PC-9 (cell line): ENCODE measurements at regions not wholly inside any gene's neighbourhood (a gene's known extent, or its start where the extent isn't known, plus 50 kb on each side); places are given as distances from the start of the nearest gene placed in this dataset.

ENCODE experiments used
- BruUV-seq: library from RNA; stranded (reverse); fragments of 400-500 nt; replicated peaks from 2 replicates; lab custom pipeline; 2021; lab: Mats Ljungman, UMichigan
- CTCF ChIA-PET: fragments of 300-600 bp; sonication (Branson Sonifier 250); formaldehyde crosslinking; loops from one replicate; lab custom pipeline; 2022; ENCODE audit warnings: antibody characterized with exemption; lab: Charles Lee
- POLR2A ChIA-PET: fragments of 300-600 bp; sonication (Branson Sonifier 250); formaldehyde crosslinking; loops from one replicate; lab custom pipeline; 2022; ENCODE audit warnings: antibody characterized with exemption; ENCODE audit not compliant: unreplicated experiment; lab: Charles Lee
- DNase-seq, 2 experiments: peaks; one replicate each; pipeline versions ENCODE4 v3.0.0 to v3.0.0-alpha.2; 2015 to 2022; ENCODE audit warnings: mixed read lengths in 1 of 2
- H2AFZ ChIP-seq: fragments of 200-600 bp; sonication (generic); 2 replicates; pipeline ENCODE4 v1.8.1; 2017; ENCODE audit warnings: antibody characterized with exemption
- H3F3A ChIP-seq: fragments of 200-600 bp; sonication (generic); 2 replicates; pipeline ENCODE4 v1.8.1; 2017; ENCODE audit warnings: antibody characterized with exemption, mild to moderate bottlenecking, low read depth; ENCODE audit not compliant: insufficient read depth
- H3K27ac ChIP-seq: fragments of 200-600 bp; sonication (generic); 2 replicates; pipeline ENCODE4 v1.6.1; 2016; ENCODE audit warnings: mixed run types
- H3K27me3 ChIP-seq: fragments of 200-600 bp; sonication (generic); 2 replicates; pipeline ENCODE4 v1.6.1; 2016; ENCODE audit warnings: low read depth, mixed run types; ENCODE audit not compliant: insufficient read depth
- H3K36me3 ChIP-seq: fragments of 200-600 bp; sonication (generic); 2 replicates; pipeline ENCODE4 v1.6.1; 2016; ENCODE audit warnings: low read depth, mixed run types
- H3K4me1 ChIP-seq: fragments of 200-600 bp; sonication (generic); replicated peaks from 2 replicates; pipeline ENCODE4 v1.6.1; 2016; ENCODE audit warnings: mixed run types; ENCODE audit not compliant: insufficient read depth
- H3K4me2 ChIP-seq: fragments of 200-600 bp; sonication (generic); 2 replicates; pipeline ENCODE4 v1.6.1; 2017; ENCODE audit warnings: mixed run types
- H3K4me3 ChIP-seq: fragments of 200-600 bp; sonication (generic); 2 replicates; pipeline ENCODE4 v1.6.1; 2016; ENCODE audit warnings: mixed run types
- H3K79me2 ChIP-seq: fragments of 200-600 bp; sonication (generic); 2 replicates; pipeline ENCODE4 v1.6.1; 2017; ENCODE audit warnings: low read depth, mixed run types
- H3K9me2 ChIP-seq: fragments of 200-600 bp; sonication (generic); 2 replicates; pipeline ENCODE4 v1.8.1; 2017; ENCODE audit warnings: mild to moderate bottlenecking; ENCODE audit not compliant: insufficient read depth
- H3K9me3 ChIP-seq: fragments of 200-600 bp; sonication (generic); 2 replicates; pipeline ENCODE4 v1.8.1; 2016; ENCODE audit warnings: low read depth; ENCODE audit not compliant: insufficient read depth
- H4K20me1 ChIP-seq: fragments of 200-600 bp; sonication (generic); 2 replicates; pipeline ENCODE4 v1.8.1; 2017; ENCODE audit not compliant: insufficient read depth
- CTCF ChIP-seq: fragments of 200-600 bp; sonication (generic); conservative IDR thresholded peaks from 2 replicates; pipeline ENCODE4 v1.6.1; 2017; ENCODE audit warnings: mixed run types, antibody characterized with exemption, mild to moderate bottlenecking, moderate library complexity
- EZH2 ChIP-seq: fragments of 200-600 bp; sonication (generic); IDR thresholded peaks from 2 replicates; pipeline ENCODE4 v1.8.0; 2017; ENCODE audit warnings: antibody characterized with exemption, low read depth
- intact Hi-C: fragments of 100-400 bp; cut with micrococcal nuclease; formaldehyde crosslinking; loops from one replicate; pipeline ENCODE4 v1.10.0; 2022; ENCODE audit not compliant: unreplicated experiment

GRCh38 chr18:41899535-41899934, 55.5 kb upstream of the PIK3C3 start:
- DNase-seq, result no peak
- POLR2A ChIA-PET, result no interaction called here

GRCh38 chr18:41893432-41893831, 61.6 kb upstream of the PIK3C3 start:
- POLR2A ChIA-PET, result no interaction called here
- H3K27ac ChIP-seq, result no peak overlapping the region
- H2AFZ ChIP-seq, result no peak overlapping the region
- H3K9me3 ChIP-seq, result no peaks in the 10 kb centered on the region
- no peak for DNase-seq
- BruUV-seq, result no TSS peak
- TF ChIP-seq EZH2, result no peak
- no peak for TF ChIP-seq CTCF
- no peak overlapping the region for H3K4me2 ChIP-seq
- no peak overlapping the region for H3K4me3 ChIP-seq
- no peaks in the 10 kb centered on the region for H3K4me1 ChIP-seq
- CTCF ChIA-PET, result no interaction called here
- H4K20me1 ChIP-seq, result no peaks in the 10 kb centered on the region
- H3F3A ChIP-seq, result no peaks in the 10 kb centered on the region
- no peaks in the 10 kb centered on the region for H3K79me2 ChIP-seq
- no peaks in the 10 kb centered on the region for H3K9me2 ChIP-seq
- no peaks in the 10 kb centered on the region for H3K27me3 ChIP-seq
- H3K36me3 ChIP-seq, result no peaks in the 10 kb centered on the region
- intact Hi-C loops, result no loop called here

More at GRCh38 chr18:41899535-41899934, 55.5 kb upstream of the PIK3C3 start:
- Histone ChIP-seq H3K4me1 (no peaks in the 10 kb centered on the region), H3K9me3 (no peaks in the 10 kb centered on the region), H3K27ac (no peak overlapping the region), H3F3A (no peaks in the 10 kb centered on the region), H4K20me1 (no peaks in the 10 kb centered on the region), H3K36me3 (no peaks in the 10 kb centered on the region), H3K9me2 (no peaks in the 10 kb centered on the region), H3K27me3 (no peaks in the 10 kb centered on the region), H2AFZ (no peak overlapping the region), H3K79me2 (no peaks in the 10 kb centered on the region), H3K4me2 (no peak overlapping the region), H3K4me3 (no peak overlapping the region)
- no TSS peak for BruUV-seq
- intact Hi-C loops, result no loop called here
- TF ChIP-seq CTCF (0 out of 2 replicates have a peak, but pooled peaks have one; percentile 19), EZH2 (no peak)
- CTCF ChIA-PET, result interaction anchor here (0.6 kb wide), 1 partner anchor 9 kb away, joined by 4 read pairs; no protein-coding TSS in a partner anchor

- Histone ChIP-seq H3K36me3 (no peaks in the 10 kb centered on the region), H4K20me1 (no peaks in the 10 kb centered on the region), H3K27me3 (no peaks in the 10 kb centered on the region), H3F3A (no peaks in the 10 kb centered on the region), H3K4me3 (no peak overlapping the region), H3K79me2 (no peaks in the 10 kb centered on the region), H3K4me1 (no peaks in the 10 kb centered on the region), H3K9me2 (no peaks in the 10 kb centered on the region), H3K9me3 (no peaks in the 10 kb centered on the region), H3K4me2 (no peak overlapping the region), H3K27ac (no peak overlapping the region), H2AFZ (no peak overlapping the region)
- ChIA-PET CTCF (no interaction called here), POLR2A (no interaction called here)
- no peak for TF ChIP-seq CTCF
- intact Hi-C loops, result no loop called here
- DNase-seq, result no peak
- BruUV-seq, result no TSS peak
Measured at GRCh38 chr18:41887100-41887499, 67.9 kb upstream of the PIK3C3 start.
